Ishikawa (cell line): ENCODE measurements at regions not wholly inside any gene's neighbourhood (a gene's known extent, or its start where the extent isn't known, plus 50 kb on each side); places are given as distances from the start of the nearest gene placed in this dataset.

Source experiments
- CEBPB ChIP-seq: IDR thresholded peaks from 2 replicates; pipeline ENCODE4 v1.6.1; 2012
- CREB1 ChIP-seq: IDR thresholded peaks from 2 replicates; pipeline ENCODE4 v1.6.1; 2012; ENCODE audit warnings: low read depth
- EGR1 ChIP-seq: IDR thresholded peaks from 2 replicates; pipeline ENCODE4 v1.6.1; 2012
- EP300 ChIP-seq: IDR thresholded peaks from 2 replicates; pipeline ENCODE4 v1.6.1; 2012; ENCODE audit warnings: borderline replicate concordance
- FOXM1 ChIP-seq: IDR thresholded peaks from 2 replicates; pipeline ENCODE4 v1.6.1; 2012; ENCODE audit warnings: low read depth, borderline replicate concordance
- MAX ChIP-seq: IDR thresholded peaks from 2 replicates; pipeline ENCODE4 v1.6.1; 2012
- NFIC ChIP-seq: IDR thresholded peaks from 2 replicates; pipeline ENCODE4 v1.6.1; 2012
- RAD21 ChIP-seq: IDR thresholded peaks from 2 replicates; pipeline ENCODE4 v1.6.1; 2012; ENCODE audit warnings: low read depth
- TAF1 ChIP-seq: IDR thresholded peaks from 2 replicates; pipeline ENCODE4 v1.6.1; 2012; ENCODE audit warnings: low read depth, mild to moderate bottlenecking
- TCF12 ChIP-seq: IDR thresholded peaks from 2 replicates; pipeline ENCODE4 v1.6.1; 2012; ENCODE audit warnings: low read depth
- TEAD4 ChIP-seq: IDR thresholded peaks from 2 replicates; pipeline ENCODE4 v1.6.1; 2012
- USF1 ChIP-seq: IDR thresholded peaks from 2 replicates; pipeline ENCODE4 v1.6.1; 2012
- YY1 ChIP-seq: IDR thresholded peaks from 2 replicates; pipeline ENCODE4 v1.6.1; 2012; ENCODE audit warnings: low read depth
- ZBTB7A ChIP-seq: IDR thresholded peaks from 2 replicates; pipeline ENCODE4 v1.6.1; 2012; ENCODE audit warnings: low read depth
- TF ChIP-seq, protein P1 (sequence below): IDR thresholded peaks from 2 replicates; pipeline ENCODE4 v1.6.1; 2012; ENCODE audit warnings: low read depth, mild to moderate bottlenecking

GRCh38 chr9:79492092-79493009 is 79.4 kb upstream of the TLE4 start:
- TF ChIP-seq RAD21 = no peak
- no peak for TF ChIP-seq TAF1
- TF ChIP-seq CEBPB = no peak
- TF ChIP-seq TCF12 = no peak
- no peak for TF ChIP-seq MAX

DNA sequence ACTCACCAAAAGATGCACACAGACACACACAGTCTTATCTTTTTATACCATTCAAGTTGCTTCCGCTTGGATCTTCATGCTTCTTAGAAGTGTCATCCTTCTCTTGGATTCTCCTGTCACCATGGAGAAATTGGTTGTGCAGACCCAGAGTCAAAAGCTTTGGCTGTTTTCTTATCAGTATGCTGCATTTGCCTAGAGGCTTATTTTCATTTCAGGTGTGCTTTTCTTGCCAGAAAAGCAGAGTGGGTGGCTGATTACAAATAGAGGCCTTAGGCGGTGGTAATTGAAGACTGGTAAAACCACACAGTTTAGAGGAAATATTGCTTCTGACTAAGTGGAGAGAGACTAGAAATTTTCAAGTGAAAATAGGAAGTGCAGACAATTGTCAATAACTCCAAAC is 70.2 kb upstream of the TLE4 start:
- TF ChIP-seq RAD21 = no peak
- TF ChIP-seq EP300 = no peak

DNA sequence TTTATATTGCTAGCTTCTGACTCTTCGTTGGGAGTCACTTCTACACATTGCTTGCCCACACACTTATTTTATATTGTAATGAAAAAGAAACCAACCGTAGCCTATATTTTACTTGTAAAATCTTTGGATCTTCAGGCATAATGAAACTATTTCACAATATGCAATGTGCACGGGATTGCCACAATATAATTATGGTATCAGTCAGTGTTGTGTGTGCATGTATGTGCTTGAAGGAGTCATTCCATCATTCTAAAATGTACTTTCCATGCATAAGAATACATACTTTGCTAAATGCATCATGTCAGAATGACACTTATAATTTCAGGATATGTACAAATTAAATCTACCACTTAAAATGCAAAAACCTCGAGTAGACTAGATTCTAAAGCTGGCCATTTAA is 64.0 kb upstream of the TLE4 start:
- TF ChIP-seq MAX (no peak), TEAD4 (no peak), RAD21 (no peak), TAF1 (no peak), USF1 (no peak), CREB1 (no peak), TCF12 (no peak), CEBPB (no peak), FOXM1 (no peak), NFIC (no peak)
- TF ChIP-seq, protein P1, sequence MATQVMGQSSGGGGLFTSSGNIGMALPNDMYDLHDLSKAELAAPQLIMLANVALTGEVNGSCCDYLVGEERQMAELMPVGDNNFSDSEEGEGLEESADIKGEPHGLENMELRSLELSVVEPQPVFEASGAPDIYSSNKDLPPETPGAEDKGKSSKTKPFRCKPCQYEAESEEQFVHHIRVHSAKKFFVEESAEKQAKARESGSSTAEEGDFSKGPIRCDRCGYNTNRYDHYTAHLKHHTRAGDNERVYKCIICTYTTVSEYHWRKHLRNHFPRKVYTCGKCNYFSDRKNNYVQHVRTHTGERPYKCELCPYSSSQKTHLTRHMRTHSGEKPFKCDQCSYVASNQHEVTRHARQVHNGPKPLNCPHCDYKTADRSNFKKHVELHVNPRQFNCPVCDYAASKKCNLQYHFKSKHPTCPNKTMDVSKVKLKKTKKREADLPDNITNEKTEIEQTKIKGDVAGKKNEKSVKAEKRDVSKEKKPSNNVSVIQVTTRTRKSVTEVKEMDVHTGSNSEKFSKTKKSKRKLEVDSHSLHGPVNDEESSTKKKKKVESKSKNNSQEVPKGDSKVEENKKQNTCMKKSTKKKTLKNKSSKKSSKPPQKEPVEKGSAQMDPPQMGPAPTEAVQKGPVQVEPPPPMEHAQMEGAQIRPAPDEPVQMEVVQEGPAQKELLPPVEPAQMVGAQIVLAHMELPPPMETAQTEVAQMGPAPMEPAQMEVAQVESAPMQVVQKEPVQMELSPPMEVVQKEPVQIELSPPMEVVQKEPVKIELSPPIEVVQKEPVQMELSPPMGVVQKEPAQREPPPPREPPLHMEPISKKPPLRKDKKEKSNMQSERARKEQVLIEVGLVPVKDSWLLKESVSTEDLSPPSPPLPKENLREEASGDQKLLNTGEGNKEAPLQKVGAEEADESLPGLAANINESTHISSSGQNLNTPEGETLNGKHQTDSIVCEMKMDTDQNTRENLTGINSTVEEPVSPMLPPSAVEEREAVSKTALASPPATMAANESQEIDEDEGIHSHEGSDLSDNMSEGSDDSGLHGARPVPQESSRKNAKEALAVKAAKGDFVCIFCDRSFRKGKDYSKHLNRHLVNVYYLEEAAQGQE = no peak

DNA sequence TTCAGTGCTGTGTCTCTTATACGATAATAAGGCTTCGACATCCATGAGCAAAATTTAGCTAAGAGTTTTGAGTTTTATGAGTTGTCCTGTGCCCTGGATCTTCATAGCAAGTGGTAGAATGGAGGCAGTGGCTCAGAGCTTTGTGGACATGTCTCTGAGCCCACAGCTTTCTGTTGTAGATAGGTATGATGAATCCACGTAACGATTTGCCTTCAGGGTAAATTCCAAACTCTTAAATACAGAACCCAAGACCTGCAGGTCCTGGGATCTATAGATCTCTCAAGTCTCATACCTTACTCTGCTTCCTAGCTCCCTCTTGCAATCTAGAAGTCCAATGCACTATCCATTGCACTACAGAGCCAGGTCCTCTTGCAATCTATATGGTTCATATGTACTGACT is 59.5 kb upstream of the TLE4 start:
- TF ChIP-seq CREB1 = no peak
- no peak for TF ChIP-seq MAX
- TF ChIP-seq TAF1 = no peak
- TF ChIP-seq EGR1 = no peak
- no peak for TF ChIP-seq FOXM1
- TF ChIP-seq ZBTB7A = no peak
- TF ChIP-seq CEBPB = no peak
- no peak for TF ChIP-seq NFIC
- TF ChIP-seq USF1 = no peak
- TF ChIP-seq TEAD4 = no peak
- TF ChIP-seq TCF12 = no peak
- no peak for TF ChIP-seq EP300
- TF ChIP-seq RAD21 = no peak
- no peak for TF ChIP-seq YY1
- TF ChIP-seq, protein P1 = no peak
